H9 (cell line): ENCODE measurements at regions not wholly inside any gene's neighbourhood (a gene's known extent, or its start where the extent isn't known, plus 50 kb on each side); places are given as distances from the start of the nearest gene placed in this dataset.

Experiments
- DNase-seq: peaks from one replicate; pipeline ENCODE4 v3.0.0-alpha.2; 2017
- H2AFZ ChIP-seq: one replicate; pipeline ENCODE4 v1.6.1; 2013; ENCODE audit warnings: mild to moderate bottlenecking, low read length, control low read depth, moderate library complexity
- H2AK5ac ChIP-seq: 2 replicates; pipeline ENCODE4 v1.6.1; 2013; ENCODE audit warnings: low read length, control low read depth, mixed read lengths; ENCODE audit not compliant: insufficient read length
- H2BK120ac ChIP-seq: one replicate; pipeline ENCODE4 v1.6.1; 2013; ENCODE audit warnings: low read depth, mild to moderate bottlenecking, low read length, control low read depth, inconsistent platforms; ENCODE audit not compliant: poor library complexity, severe bottlenecking
- H2BK12ac ChIP-seq: 2 replicates; pipeline ENCODE4 v1.6.1; 2013; ENCODE audit warnings: low read length, control low read depth, mixed read lengths, low read depth; ENCODE audit not compliant: insufficient read length
- H2BK15ac ChIP-seq: 2 replicates; pipeline ENCODE4 v1.6.1; 2013; ENCODE audit warnings: low read depth, low read length, control low read depth
- H2BK20ac ChIP-seq: one replicate; pipeline ENCODE4 v1.6.1; 2013; ENCODE audit warnings: low read depth, mild to moderate bottlenecking, low read length, control low read depth, inconsistent platforms; ENCODE audit not compliant: poor library complexity, severe bottlenecking
- H2BK5ac ChIP-seq: 2 replicates; pipeline ENCODE4 v1.6.1; 2013; ENCODE audit warnings: low read length, control low read depth, mixed read lengths; ENCODE audit not compliant: insufficient read length
- H3K14ac ChIP-seq: 2 replicates; pipeline ENCODE4 v1.6.1; 2013; ENCODE audit warnings: low read length, control low read depth; ENCODE audit not compliant: insufficient read depth
- H3K18ac ChIP-seq: 2 replicates; pipeline ENCODE4 v1.6.1; 2013; ENCODE audit warnings: low read depth, mild to moderate bottlenecking, mixed read lengths, low read length, control low read depth; ENCODE audit not compliant: insufficient read length
- H3K23ac ChIP-seq: 2 replicates; pipeline ENCODE4 v1.6.1; 2013; ENCODE audit warnings: low read length, control low read depth, mixed read lengths, low read depth; ENCODE audit not compliant: insufficient read length
- H3K23me2 ChIP-seq: 2 replicates; pipeline ENCODE4 v1.6.1; 2013; ENCODE audit warnings: low read depth, mild to moderate bottlenecking, mixed read lengths, low read length, control low read depth; ENCODE audit not compliant: insufficient read length, poor library complexity, severe bottlenecking
- H3K27ac ChIP-seq: 2 replicates; pipeline ENCODE4 v1.5.1; 2013; ENCODE audit warnings: low read length, control low read depth, mixed read lengths, low read depth; ENCODE audit not compliant: insufficient read length
- H3K27me3 ChIP-seq: 2 replicates; pipeline ENCODE4 v1.6.1; 2013; ENCODE audit warnings: low read length, control low read depth, inconsistent platforms; ENCODE audit not compliant: insufficient read depth
- H3K4ac ChIP-seq: 2 replicates; pipeline ENCODE4 v1.6.1; 2013; ENCODE audit warnings: low read depth, mild to moderate bottlenecking, control low read depth, inconsistent platforms, low read length, moderate library complexity
- H3K4me1 ChIP-seq: 2 replicates; pipeline ENCODE4 v1.6.1; 2013; ENCODE audit warnings: low read length, control low read depth, inconsistent platforms; ENCODE audit not compliant: insufficient read depth
- H3K4me2 ChIP-seq: 2 replicates; pipeline ENCODE4 v1.6.1; 2013; ENCODE audit warnings: low read length, control low read depth, mixed read lengths; ENCODE audit not compliant: insufficient read length, insufficient read depth
- H3K56ac ChIP-seq: 2 replicates; pipeline ENCODE4 v1.6.1; 2013; ENCODE audit warnings: low read depth, mild to moderate bottlenecking, mixed read lengths, low read length, control low read depth; ENCODE audit not compliant: insufficient read length
- H3K79me1 ChIP-seq: 2 replicates; pipeline ENCODE4 v1.6.1; 2013; ENCODE audit warnings: low read depth, mild to moderate bottlenecking, moderate library complexity, low read length, control low read depth, inconsistent platforms; ENCODE audit not compliant: insufficient read depth, poor library complexity, severe bottlenecking
- H3K79me2 ChIP-seq: 2 replicates; pipeline ENCODE4 v1.6.1; 2013; ENCODE audit warnings: low read length, control low read depth, inconsistent platforms; ENCODE audit not compliant: insufficient read depth
- H3K9ac ChIP-seq: 2 replicates; pipeline ENCODE4 v1.6.1; 2013; ENCODE audit warnings: low read length, control low read depth, mixed read lengths; ENCODE audit not compliant: insufficient read length; ENCODE audit errors: extremely low read depth
- H3K9me3 ChIP-seq: one replicate; pipeline ENCODE4 v1.6.1; 2013; ENCODE audit warnings: low read depth, low read length, inconsistent platforms; ENCODE audit not compliant: control insufficient read depth
- H3T11ph ChIP-seq: one replicate; pipeline ENCODE4 v1.6.1; 2013; ENCODE audit warnings: mild to moderate bottlenecking, low read length, control low read depth, inconsistent platforms
- H4K20me1 ChIP-seq: one replicate; pipeline ENCODE4 v1.6.1; 2013; ENCODE audit not compliant: control insufficient read depth, insufficient read length, insufficient read depth
- H4K5ac ChIP-seq: 2 replicates; pipeline ENCODE4 v1.6.1; 2013; ENCODE audit warnings: low read depth, mild to moderate bottlenecking, mixed read lengths, low read length, control low read depth; ENCODE audit not compliant: insufficient read length
- H4K8ac ChIP-seq: replicated peaks from 2 replicates; pipeline ENCODE4 v1.6.1; 2013; ENCODE audit warnings: low read length, control low read depth, mixed read lengths, low read depth; ENCODE audit not compliant: insufficient read length
- H4K91ac ChIP-seq: 2 replicates; pipeline ENCODE4 v1.6.1; 2013; ENCODE audit warnings: low read depth, mild to moderate bottlenecking, moderate library complexity, mixed read lengths, low read length, control low read depth; ENCODE audit not compliant: insufficient read length
- H3K27ac Mint-ChIP-seq, 3 experiments: 2 replicates in 2 of 3; 3 replicates in 1 of 3; pipeline ENCODE4 v1.8.0; 2020 to 2021; ENCODE audit warnings: mixed read lengths in 3 of 3, mild to moderate bottlenecking in 1 of 3, moderate library complexity in 1 of 3
- H3K27me3 Mint-ChIP-seq: 2 replicates; pipeline ENCODE4 v1.8.0; 2021; ENCODE audit warnings: low read depth, mild to moderate bottlenecking, moderate library complexity, mixed read lengths
- H3K36me3 Mint-ChIP-seq, 3 experiments: 2 replicates in 2 of 3; 3 replicates in 1 of 3; pipeline ENCODE4 v1.8.0; 2020 to 2021; ENCODE audit warnings: low read depth in 3 of 3, mixed read lengths in 3 of 3; ENCODE audit not compliant: insufficient read depth in 1 of 3
- H3K4me1 Mint-ChIP-seq, 2 experiments: 2 replicates each; pipeline ENCODE4 v1.8.0; 2020; ENCODE audit warnings: mixed read lengths in 2 of 2
- H3K4me3 Mint-ChIP-seq, 2 experiments: 2 replicates in 1 of 2; 3 replicates in 1 of 2; pipeline ENCODE4 v1.8.0; 2020 to 2021; ENCODE audit warnings: mild to moderate bottlenecking in 2 of 2, mixed read lengths in 2 of 2, moderate library complexity in 1 of 2
- H3K9me3 Mint-ChIP-seq, 2 experiments: 2 replicates in 1 of 2; 3 replicates in 1 of 2; pipeline ENCODE4 v1.8.0; 2020; ENCODE audit warnings: mild to moderate bottlenecking in 2 of 2, mixed read lengths in 2 of 2, moderate library complexity in 1 of 2
- CTCF ChIP-seq: fragments of 200-600 bp; sonication (generic); conservative IDR thresholded peaks from 3 replicates; pipeline ENCODE4 v1.8.0; 2021; ENCODE audit warnings: antibody characterized with exemption, mild to moderate bottlenecking
- WGBS: extraction: QIAGEN DNeasy Blood & Tissue Kit; methylation state at CpG from one replicate; pipeline ENCODE4 v1.1.7; 2013; ENCODE audit warnings: missing lambda C conversion rate, low lambda C conversion rate, mixed read lengths; ENCODE audit not compliant: insufficient read length; ENCODE audit errors: extremely low coverage; 5-methylcytosine and 5-hydroxymethylcytosine counted together

- Histone ChIP-seq H3K14ac (no peak overlapping the region), H4K5ac (no peak overlapping the region), H3K27ac (no peak overlapping the region), H3K4me2 (no peak overlapping the region), H4K20me1 (no peaks in the 10 kb centered on the region), H3K4ac (no peak overlapping the region), H3K4me1 (no peaks in the 10 kb centered on the region), H3K9ac (no peak overlapping the region), H2BK20ac (no peak overlapping the region), H3K79me2 (no peaks in the 10 kb centered on the region), H3K23me2 (no peaks in the 10 kb centered on the region), H3K9me3 (peaks cover 57% of the 10 kb centered on the region), H4K91ac (no peak overlapping the region), H3K56ac (no peak overlapping the region), H3T11ph (no peak overlapping the region), H2BK12ac (no peak overlapping the region), H4K8ac (no peak overlapping the region), H3K18ac (no peak overlapping the region), H3K23ac (no peak overlapping the region), H2BK5ac (no peak overlapping the region), H2AK5ac (no peak overlapping the region), H2BK15ac (no peak overlapping the region), H2BK120ac (no peak overlapping the region), H3K27me3 (no peaks in the 10 kb centered on the region), H2AFZ (no peak overlapping the region), H3K79me1 (no peaks in the 10 kb centered on the region)
- Mint-ChIP-seq H3K9me3 (peaks cover 77 to 81% of the 10 kb centered on the region in 2 experiments), H3K27ac (no peak overlapping the region; a peak in 1 of 7 replicates), H3K4me1 (peaks cover 7 to 8% of the 10 kb centered on the region in 2 experiments), H3K4me3 (no peak overlapping the region), H3K27me3 (peaks cover 2% of the 10 kb centered on the region; the same call in 1 of the 2 replicates), H3K36me3 (peaks cover 0 to 7% (median 1%) of the 10 kb centered on the region in 3 experiments; a peak in 4 of 7 replicates)
- no peak for DNase-seq
- TF ChIP-seq CTCF = no peak
- no CpG with 5 or more reads among the region's 3 CpGs for WGBS
Observed at GRCh38 chrX:149371986-149372385, 133.1 kb downstream of the IDS start.
